ENCODE measurements at regions not wholly inside any gene's neighbourhood (a gene's known extent, or its start where the extent isn't known, plus 50 kb on each side); places are given as distances from the start of the nearest gene placed in this dataset.

DNA sequence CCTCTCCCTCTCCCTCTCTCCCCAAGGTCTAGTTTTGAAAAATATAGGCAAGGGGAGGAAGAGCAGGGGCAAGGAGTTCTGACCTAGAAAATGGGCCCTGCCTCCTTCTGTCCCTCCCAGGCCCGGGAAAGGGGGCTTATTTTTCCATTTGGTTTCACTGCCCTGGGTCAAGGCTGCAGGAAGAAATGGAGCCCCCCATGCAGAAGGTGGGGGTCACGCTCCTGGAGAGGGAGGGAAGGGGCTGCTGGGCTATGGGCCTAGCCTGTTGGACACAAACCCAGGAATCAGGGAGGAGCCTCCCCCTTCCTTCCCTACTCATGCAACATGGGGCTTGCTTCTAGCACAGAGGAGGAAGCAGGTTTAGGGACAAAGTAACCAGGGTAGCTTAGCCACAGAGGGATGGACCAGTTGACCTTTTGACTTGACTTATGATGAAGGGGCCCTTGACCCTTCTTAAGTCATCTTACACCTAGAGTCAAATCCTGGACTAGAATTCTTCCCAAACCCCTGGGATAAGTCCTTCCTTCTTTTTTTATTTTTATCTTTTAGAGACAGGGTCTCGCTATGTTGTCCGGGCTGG, 70.4 kb upstream of the SSBP3 start:
- peak overlapping the region; percentile 57 for H2AFZ ChIP-seq (ENCODE audit: low read depth, low read length)
- BruUV-seq (replicated peaks) = no TSS peak
- no peaks in the 10 kb centered on the region for H3K27me3 ChIP-seq (ENCODE audit: control insufficient read depth in 2 of 2, insufficient read depth in 2 of 2, low read length in 2 of 2)
- no peaks in the 10 kb centered on the region for H3K36me3 ChIP-seq (ENCODE audit: control insufficient read depth, insufficient read depth, low read length)
- peaks cover 33 to 43% of the 10 kb centered on the region in 2 experiments for H3K4me1 ChIP-seq (replicated peaks in 1 of 2; ENCODE audit: control insufficient read depth in 2 of 2, insufficient read depth in 2 of 2, low read length in 2 of 2)
- intact Hi-C loops (cut with micrococcal nuclease) (no loop called here), in situ Hi-C loops (cut with MboI) (loop anchor here (25.0 kb wide), 1 partner anchor 164 kb away; no protein-coding TSS in a partner anchor)
- no peak for FAIRE-seq
- H3K9me1 ChIP-seq (ENCODE audit: control insufficient read depth, insufficient read depth, low read length) = no peaks in the 10 kb centered on the region
- CTCF ChIA-PET (ENCODE audit: low intra/inter-chr PET ratio) = no interaction called here
- POLR2A ChIA-PET = interaction anchor here (1.2 to 2.2 kb wide), 3 partner anchors 8 to 14 kb away, joined by 4 to 7 read pairs (median 4); no protein-coding TSS in a partner anchor
- H3K9ac ChIP-seq (ENCODE audit: insufficient read depth in 1 of 2, low read depth in 2 of 2, low read length in 2 of 2) = 0 out of 4 replicates have a peak overlapping the region, but pooled peaks of 1 of the 2 experiments have one; percentile 27
- DNase-seq (ENCODE audit: extremely low read depth in 1 of 4, low spot score in 3 of 4) = no peak
- WGBS (ENCODE audit: insufficient coverage, low coverage, missing lambda C conversion rate) = 52% methylated on average over 4 of the region's 4 CpGs
- H4K20me1 ChIP-seq (replicated peaks; ENCODE audit: control insufficient read depth, insufficient read depth, low read length) = no peaks in the 10 kb centered on the region
- H3K4me3 ChIP-seq = no peak overlapping the region
- no peaks in the 10 kb centered on the region for H3K9me3 ChIP-seq (replicated peaks; ENCODE audit: control insufficient read depth, insufficient read depth, low read depth, low read length)
- H3K79me2 ChIP-seq (ENCODE audit: control insufficient read depth, insufficient read depth, low read length) = no peaks in the 10 kb centered on the region
- no peak for ATAC-seq
- no peak overlapping the region for H3K27ac ChIP-seq (ENCODE audit: extremely low read depth, low read depth, low read length)
- no peak overlapping the region for H3K4me2 ChIP-seq (ENCODE audit: insufficient read depth, low read length)
- TF ChIP-seq NR2C2 (CRISPR knock-in tag; IDR thresholded peaks at IDR 0.05) (peak; percentile 62; the same call in 1 of the 2 replicates), NR2C2 (tag; IDR thresholded peaks at IDR 0.05) (peak; percentile 75; the same call in 1 of the 2 replicates), ZNF551 (CRISPR knock-in tag; IDR thresholded peaks at IDR 0.05) (no peak), RNF2 (IDR thresholded peaks at IDR 0.05) (no peak), ID3 (CRISPR knock-in tag; IDR thresholded peaks at IDR 0.05) (no peak), ID3 (tag; IDR thresholded peaks at IDR 0.05) (peak; percentile 82), YY1 (IDR thresholded peaks at IDR 0.05; ENCODE audit: borderline replicate concordance in 1 of 3, control insufficient read depth in 1 of 3, extremely low read depth in 1 of 3, insufficient read depth in 3 of 3, insufficient read length in 1 of 3, insufficient replicate concordance in 2 of 3, low read depth in 1 of 3, low read length in 2 of 3) (no peak), NR2C1 (IDR thresholded peaks at IDR 0.05) (peak; percentile 65), NR2C1 (tag; IDR thresholded peaks at IDR 0.05) (peak; percentile 74), KLF13 (tag; IDR thresholded peaks at IDR 0.05; ENCODE audit: borderline replicate concordance, low read depth) (no peak), MAZ (CRISPR knock-in tag; conservative IDR thresholded peaks at IDR 0.05 in 1 of 2, IDR thresholded peaks at IDR 0.05 in 1 of 2) (no peak), THAP7 (CRISPR knock-in tag; IDR thresholded peaks at IDR 0.05) (no peak), TEAD4 (IDR thresholded peaks at IDR 0.05; ENCODE audit: low read length) (no peak), TEAD4 (CRISPR knock-in tag; IDR thresholded peaks at IDR 0.05; ENCODE audit: borderline replicate concordance) (no peak), KLF16 (IDR thresholded peaks at IDR 0.05) (no peak), NR2F6 (CRISPR knock-in tag; IDR thresholded peaks at IDR 0.05) (no peak), RBM39 (optimal IDR thresholded peaks at IDR 0.05; ENCODE audit: low read depth, low read length) (no peak), NFRKB (IDR thresholded peaks at IDR 0.05; ENCODE audit: low read depth) (0 out of 2 replicates have a peak, but pooled peaks have one; percentile 1)
- TF ChIP-seq, protein P1, sequence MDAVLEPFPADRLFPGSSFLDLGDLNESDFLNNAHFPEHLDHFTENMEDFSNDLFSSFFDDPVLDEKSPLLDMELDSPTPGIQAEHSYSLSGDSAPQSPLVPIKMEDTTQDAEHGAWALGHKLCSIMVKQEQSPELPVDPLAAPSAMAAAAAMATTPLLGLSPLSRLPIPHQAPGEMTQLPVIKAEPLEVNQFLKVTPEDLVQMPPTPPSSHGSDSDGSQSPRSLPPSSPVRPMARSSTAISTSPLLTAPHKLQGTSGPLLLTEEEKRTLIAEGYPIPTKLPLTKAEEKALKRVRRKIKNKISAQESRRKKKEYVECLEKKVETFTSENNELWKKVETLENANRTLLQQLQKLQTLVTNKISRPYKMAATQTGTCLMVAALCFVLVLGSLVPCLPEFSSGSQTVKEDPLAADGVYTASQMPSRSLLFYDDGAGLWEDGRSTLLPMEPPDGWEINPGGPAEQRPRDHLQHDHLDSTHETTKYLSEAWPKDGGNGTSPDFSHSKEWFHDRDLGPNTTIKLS (IDR thresholded peaks at IDR 0.05; ENCODE audit: borderline replicate concordance, low read depth) = no peak
- TF ChIP-seq, protein P2, sequence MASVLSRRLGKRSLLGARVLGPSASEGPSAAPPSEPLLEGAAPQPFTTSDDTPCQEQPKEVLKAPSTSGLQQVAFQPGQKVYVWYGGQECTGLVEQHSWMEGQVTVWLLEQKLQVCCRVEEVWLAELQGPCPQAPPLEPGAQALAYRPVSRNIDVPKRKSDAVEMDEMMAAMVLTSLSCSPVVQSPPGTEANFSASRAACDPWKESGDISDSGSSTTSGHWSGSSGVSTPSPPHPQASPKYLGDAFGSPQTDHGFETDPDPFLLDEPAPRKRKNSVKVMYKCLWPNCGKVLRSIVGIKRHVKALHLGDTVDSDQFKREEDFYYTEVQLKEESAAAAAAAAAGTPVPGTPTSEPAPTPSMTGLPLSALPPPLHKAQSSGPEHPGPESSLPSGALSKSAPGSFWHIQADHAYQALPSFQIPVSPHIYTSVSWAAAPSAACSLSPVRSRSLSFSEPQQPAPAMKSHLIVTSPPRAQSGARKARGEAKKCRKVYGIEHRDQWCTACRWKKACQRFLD (CRISPR knock-in tag; IDR thresholded peaks at IDR 0.05) = no peak

All from K562 (cell line).